ENCODE measurements at regions not wholly inside any gene's neighbourhood (a gene's known extent, or its start where the extent isn't known, plus 50 kb on each side); places are given as distances from the start of the nearest gene placed in this dataset.

DNA sequence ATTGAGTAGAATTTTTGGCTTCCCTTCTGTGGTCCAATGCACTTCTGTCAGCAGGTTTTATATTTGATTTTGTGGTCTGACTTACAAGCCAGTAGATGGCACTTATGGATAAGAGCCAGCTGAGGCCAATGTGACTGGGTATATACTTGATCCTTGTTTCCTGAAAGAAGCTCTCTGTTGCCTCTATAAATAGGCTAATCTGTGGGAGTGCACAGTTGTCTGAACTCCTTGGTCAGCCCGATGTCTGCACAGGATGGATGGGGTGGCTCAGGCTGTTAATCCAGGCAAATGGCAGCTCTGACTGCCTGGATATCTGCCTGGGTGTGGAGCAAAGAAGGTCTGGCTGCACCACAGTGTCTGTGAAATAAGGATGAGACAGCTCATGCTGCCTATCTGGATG, 1183.7 kb upstream of the PRMT6 start:
- TF ChIP-seq, protein P1, sequence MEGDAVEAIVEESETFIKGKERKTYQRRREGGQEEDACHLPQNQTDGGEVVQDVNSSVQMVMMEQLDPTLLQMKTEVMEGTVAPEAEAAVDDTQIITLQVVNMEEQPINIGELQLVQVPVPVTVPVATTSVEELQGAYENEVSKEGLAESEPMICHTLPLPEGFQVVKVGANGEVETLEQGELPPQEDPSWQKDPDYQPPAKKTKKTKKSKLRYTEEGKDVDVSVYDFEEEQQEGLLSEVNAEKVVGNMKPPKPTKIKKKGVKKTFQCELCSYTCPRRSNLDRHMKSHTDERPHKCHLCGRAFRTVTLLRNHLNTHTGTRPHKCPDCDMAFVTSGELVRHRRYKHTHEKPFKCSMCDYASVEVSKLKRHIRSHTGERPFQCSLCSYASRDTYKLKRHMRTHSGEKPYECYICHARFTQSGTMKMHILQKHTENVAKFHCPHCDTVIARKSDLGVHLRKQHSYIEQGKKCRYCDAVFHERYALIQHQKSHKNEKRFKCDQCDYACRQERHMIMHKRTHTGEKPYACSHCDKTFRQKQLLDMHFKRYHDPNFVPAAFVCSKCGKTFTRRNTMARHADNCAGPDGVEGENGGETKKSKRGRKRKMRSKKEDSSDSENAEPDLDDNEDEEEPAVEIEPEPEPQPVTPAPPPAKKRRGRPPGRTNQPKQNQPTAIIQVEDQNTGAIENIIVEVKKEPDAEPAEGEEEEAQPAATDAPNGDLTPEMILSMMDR (IDR thresholded peaks at IDR 0.05; ENCODE audit: low read depth), result no peak

DNA sequence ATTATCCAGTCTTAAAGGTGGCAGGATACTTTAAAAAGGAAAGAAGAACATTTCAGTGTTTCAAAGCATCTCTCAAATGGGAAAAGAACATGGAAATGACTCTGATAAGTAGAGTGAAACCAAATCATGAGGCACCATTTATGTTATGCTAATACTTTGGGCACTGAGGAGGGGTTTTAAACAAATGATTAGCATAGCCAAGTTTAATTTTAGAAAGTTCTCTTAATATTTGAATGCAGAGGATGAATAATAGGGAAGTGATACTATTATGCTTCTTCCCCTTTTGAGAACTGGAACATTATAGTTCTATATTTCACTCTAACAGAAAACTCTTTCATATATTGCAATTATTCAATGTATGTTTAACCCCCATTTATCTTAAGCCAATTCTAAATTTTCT, 1181.9 kb upstream of the PRMT6 start:
- TF ChIP-seq, protein P1 (IDR thresholded peaks at IDR 0.05; ENCODE audit: low read depth), result no peak

- TF ChIP-seq, protein P1 (IDR thresholded peaks at IDR 0.05; ENCODE audit: low read depth), result no peak
These were observed 1170.2 kb upstream of the PRMT6 start for GRCh38 chr1:105886309-105886708.

DNA sequence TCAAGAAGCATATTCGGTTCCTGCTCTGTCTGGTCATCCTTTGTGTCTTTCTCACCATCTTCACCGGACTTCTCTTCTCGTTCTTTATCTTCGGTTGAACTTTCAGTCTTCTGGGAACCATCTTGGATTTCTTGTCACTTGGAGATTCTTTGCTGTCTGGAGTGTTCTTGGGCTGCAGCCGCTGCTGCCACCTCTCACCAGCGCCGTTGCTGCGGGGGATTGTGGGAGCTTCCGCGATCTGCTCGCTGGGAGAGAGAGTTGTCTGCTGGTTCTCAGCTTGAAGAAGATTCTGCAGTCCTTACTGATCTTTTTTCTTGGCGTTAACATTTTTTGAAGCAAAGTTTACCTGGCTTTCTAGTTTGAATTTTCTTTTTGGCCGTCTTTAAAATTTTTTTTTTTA, 1165.2 kb upstream of the PRMT6 start:
- TF ChIP-seq, protein P1 (IDR thresholded peaks at IDR 0.05; ENCODE audit: low read depth), result no peak

DNA sequence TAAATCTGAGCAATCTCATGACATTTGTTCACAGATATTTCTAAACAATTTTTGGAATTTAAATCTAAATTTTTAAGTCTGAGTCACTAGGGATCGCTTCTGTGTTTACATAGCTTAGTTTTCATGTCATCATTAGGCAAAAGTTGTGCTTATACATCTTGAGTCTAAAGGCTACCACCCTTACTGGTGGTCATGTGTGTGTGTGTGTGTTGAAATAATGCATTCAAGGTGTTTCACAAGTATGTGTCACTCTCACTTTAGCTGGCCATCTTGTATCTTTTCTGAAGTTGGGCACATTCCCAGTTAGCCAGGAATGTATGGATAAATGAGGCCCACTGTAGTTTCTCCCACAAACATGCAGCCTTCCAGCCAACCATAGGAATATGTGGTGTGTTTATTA, 1162.5 kb upstream of the PRMT6 start:
- TF ChIP-seq, protein P1 (IDR thresholded peaks at IDR 0.05; ENCODE audit: low read depth), result no peak

- TF ChIP-seq, protein P1 (IDR thresholded peaks at IDR 0.05; ENCODE audit: low read depth), result no peak
These were observed 1146.7 kb upstream of the PRMT6 start for GRCh38 chr1:105909811-105910210.

GRCh38 chr1:105914403-105914802, 1142.1 kb upstream of the PRMT6 start:
- TF ChIP-seq, protein P1 (IDR thresholded peaks at IDR 0.05; ENCODE audit: low read depth), result no peak
